Activated CD4-positive, CD25-positive, alpha-beta regulatory T cell (primary cell): ENCODE measurements at regions not wholly inside any gene's neighbourhood (a gene's known extent, or its start where the extent isn't known, plus 50 kb on each side); places are given as distances from the start of the nearest gene placed in this dataset.
"Not testable (repeated sequence)": the region's sequence is repeated elsewhere in the genome, so short reads cannot be mapped to it uniquely, and the experiment has no call there.

Experiments
- DNase-seq, 4 experiments: peaks; one replicate each; lab custom pipeline; 2025; lab: John Stamatoyannopoulos, UW

GRCh38 chr7:32816409-32816948, 75.1 kb downstream of the KBTBD2 start:
- not testable (repeated sequence) for DNase-seq

- not testable (repeated sequence) for DNase-seq
Measured at GRCh38 chr7:32814779-32815178, 76.8 kb downstream of the KBTBD2 start.

- DNase-seq: no peak
Measured at GRCh38 chr7:32809871-32810270, 81.7 kb downstream of the KBTBD2 start.

- no peak for DNase-seq
Measured at GRCh38 chr7:32809347-32809746, 82.2 kb downstream of the KBTBD2 start.

GRCh38 chr7:32803406-32804141, 88.0 kb downstream of the KBTBD2 start:
- DNase-seq: no peak

- DNase-seq: no peak
Measured at GRCh38 chr7:32802305-32802910, 89.2 kb downstream of the KBTBD2 start.

GRCh38 chr7:32793053-32793452, 98.5 kb downstream of the KBTBD2 start:
- not testable (repeated sequence) for DNase-seq

- not testable (repeated sequence) for DNase-seq
Measured at GRCh38 chr7:32790766-32791430, 100.7 kb downstream of the KBTBD2 start.

GRCh38 chr7:32789266-32789665, 102.3 kb downstream of the KBTBD2 start:
- not testable (repeated sequence) for DNase-seq

GRCh38 chr7:32788174-32788573, 103.4 kb downstream of the KBTBD2 start:
- not testable (repeated sequence) for DNase-seq

- not testable (repeated sequence) for DNase-seq
Measured at GRCh38 chr7:32785365-32785944, 106.1 kb downstream of the KBTBD2 start.

GRCh38 chr7:32779895-32780294, 111.7 kb downstream of the KBTBD2 start:
- DNase-seq: not testable (repeated sequence)

GRCh38 chr7:32779167-32779566, 112.4 kb downstream of the KBTBD2 start:
- no peak for DNase-seq

GRCh38 chr7:32777041-32777666, 114.4 kb downstream of the KBTBD2 start:
- DNase-seq: not testable (repeated sequence)

GRCh38 chr7:32776318-32776717, 115.2 kb downstream of the KBTBD2 start:
- DNase-seq: not testable (repeated sequence)

- DNase-seq: not testable (repeated sequence)
Measured at GRCh38 chr7:32775809-32776208, 115.8 kb downstream of the KBTBD2 start.

GRCh38 chr7:32774541-32774951, 117.0 kb downstream of the KBTBD2 start:
- DNase-seq: no peak

GRCh38 chr7:32768866-32769510, 122.6 kb downstream of the KBTBD2 start:
- DNase-seq: not testable (repeated sequence)

- not testable (repeated sequence) for DNase-seq
Measured at GRCh38 chr7:32768338-32768737, 123.2 kb downstream of the KBTBD2 start.

GRCh38 chr7:32765649-32766251, 125.8 kb downstream of the KBTBD2 start:
- not testable (repeated sequence) for DNase-seq

GRCh38 chr7:32765185-32765584, 126.4 kb downstream of the KBTBD2 start:
- DNase-seq: no peak
